Psoas muscle (tissue), 7 donors: ENCODE measurements at regions not wholly inside any gene's neighbourhood (a gene's known extent, or its start where the extent isn't known, plus 50 kb on each side); places are given as distances from the start of the nearest gene placed in this dataset.

Source experiments
- ATAC-seq, 4 donors: fragments of 200-7000 bp; cut with Tn5 transposase; one replicate each; pipeline ENCODE4 v1.9.1; 2020; ENCODE audit warnings: moderate library complexity in 3 of 4, mild to moderate bottlenecking in 2 of 4
- DNase-seq, 2 donors: peaks; one replicate each; pipeline ENCODE4 v3.0.0-alpha.2; 2020
- H3K27ac ChIP-seq: fragments of 200-600 bp; one replicate; pipeline ENCODE4 v1.8.0; 2022
- H3K27me3 ChIP-seq, 3 donors: fragments of 200-600 bp in 1 of 3; one replicate each; pipeline versions ENCODE4 v1.6.1 to v1.8.0; 2013 to 2022; ENCODE audit warnings: low read length in 2 of 3, mild to moderate bottlenecking in 2 of 3, moderate library complexity in 1 of 3; ENCODE audit not compliant: insufficient read depth in 3 of 3
- H3K36me3 ChIP-seq, 2 donors: fragments of 200-600 bp in 1 of 2; one replicate each; pipeline versions ENCODE4 v1.6.1 to v1.8.0; 2013 to 2022; ENCODE audit warnings: low read depth in 1 of 2, mild to moderate bottlenecking in 1 of 2, moderate library complexity in 1 of 2; ENCODE audit not compliant: insufficient read depth in 1 of 2
- H3K4me1 ChIP-seq: fragments of 200-600 bp; one replicate; pipeline ENCODE4 v1.8.0; 2022
- H3K4me3 ChIP-seq: fragments of 200-600 bp; one replicate; pipeline ENCODE4 v1.8.0; 2022; ENCODE audit warnings: mild to moderate bottlenecking
- H3K9me3 ChIP-seq: fragments of 200-600 bp; one replicate; pipeline ENCODE4 v1.8.0; 2022
- CTCF ChIP-seq: fragments of 200-600 bp; IDR thresholded peaks from one replicate; pipeline ENCODE4 v1.8.0; 2022; ENCODE audit warnings: antibody characterized with exemption
- WGBS, 3 donors: extraction: QIAGEN DNeasy Blood & Tissue Kit; methylation state at CpG; one replicate each; pipeline versions ENCODE4 v1.1.6 to v1.1.7; 2013; 5-methylcytosine and 5-hydroxymethylcytosine counted together
- intact Hi-C, 2 donors: fragments of 100-400 bp; cut with DNase I; formaldehyde crosslinking; loops; one replicate each; pipeline versions ENCODE4 v1.11.0 to v1.14.2; 2022
- donor health status: healthy with polysubstance abuse.
- donor health status: DM: no; HTN: no; CAD: no; lungs with moderate emphysema.
- donor health status: Bipolar disorder and iron deficiency.
- donor health status: healthy.
- donor health status: DM: yes; HTN: yes; CAD: no.
- donor health status: DM: no; HTN: no; CAD: no.
- donor health status: DM: yes; HTN: yes; CAD: no.

- ATAC-seq (no peak), DNase-seq (no peak)
- H3K27ac ChIP-seq = no peak overlapping the region
- no peaks in the 10 kb centered on the region for H3K27me3 ChIP-seq
- TF ChIP-seq CTCF = no peak
- H3K4me1 ChIP-seq = no peaks in the 10 kb centered on the region
- H3K4me3 ChIP-seq = no peak overlapping the region
- no peaks in the 10 kb centered on the region for H3K36me3 ChIP-seq
- H3K9me3 ChIP-seq = no peaks in the 10 kb centered on the region
- intact Hi-C loops = no loop called here
- WGBS, 3 donors = 88 to 94% (median 92%) methylated on average over 3 of the region's 3 CpGs
Measured at GRCh38 chr3:110752307-110752706, 319.3 kb upstream of the NECTIN3 start.

GRCh38 chr3:110753516-110753915 lies 318.1 kb upstream of the NECTIN3 start:
- Histone ChIP-seq H3K4me1 (no peaks in the 10 kb centered on the region), H3K27me3 (no peaks in the 10 kb centered on the region), H3K4me3 (no peak overlapping the region), H3K9me3 (no peaks in the 10 kb centered on the region), H3K36me3 (no peaks in the 10 kb centered on the region), H3K27ac (no peak overlapping the region)
- ATAC-seq = no peak
- intact Hi-C loops = no loop called here
- 69 to 78% (median 75%) methylated on average over 1 of the region's 1 CpG for WGBS, 3 donors
- DNase-seq = no peak
- TF ChIP-seq CTCF = no peak

- ATAC-seq (no peak), DNase-seq (no peak)
- Histone ChIP-seq H3K4me1 (no peaks in the 10 kb centered on the region), H3K4me3 (no peak overlapping the region), H3K27me3 (no peaks in the 10 kb centered on the region), H3K36me3 (no peaks in the 10 kb centered on the region), H3K27ac (no peak overlapping the region), H3K9me3 (no peaks in the 10 kb centered on the region)
- no peak for TF ChIP-seq CTCF
- intact Hi-C loops = no loop called here
- 31 to 41% (median 33%) methylated on average over 3 of the region's 3 CpGs for WGBS, 3 donors
Measured at GRCh38 chr3:110754212-110754916, 317.3 kb upstream of the NECTIN3 start.

- no peaks in the 10 kb centered on the region for H3K4me1 ChIP-seq
- H3K36me3 ChIP-seq = no peaks in the 10 kb centered on the region
- no peak overlapping the region for H3K27ac ChIP-seq
- 63 to 69% (median 64%) methylated on average over 7 of the region's 7 CpGs for WGBS, 3 donors
- intact Hi-C loops = no loop called here
- DNase-seq = no peak
- H3K9me3 ChIP-seq = no peaks in the 10 kb centered on the region
- ATAC-seq = no peak
- TF ChIP-seq CTCF = no peak
- no peaks in the 10 kb centered on the region for H3K27me3 ChIP-seq
- no peak overlapping the region for H3K4me3 ChIP-seq
Measured at GRCh38 chr3:110755345-110755744, 316.3 kb upstream of the NECTIN3 start.

- Histone ChIP-seq H3K36me3 (no peaks in the 10 kb centered on the region), H3K4me3 (no peak overlapping the region), H3K4me1 (no peaks in the 10 kb centered on the region), H3K9me3 (no peaks in the 10 kb centered on the region), H3K27ac (no peak overlapping the region), H3K27me3 (no peaks in the 10 kb centered on the region)
- 75 to 89% (median 82%) methylated on average over 6 of the region's 6 CpGs for WGBS, 3 donors
- DNase-seq (no peak), ATAC-seq (no peak)
- no peak for TF ChIP-seq CTCF
- intact Hi-C loops = no loop called here
Measured at GRCh38 chr3:110756705-110757104, 314.9 kb upstream of the NECTIN3 start.
